ENCODE measurements at regions not wholly inside any gene's neighbourhood (a gene's known extent, or its start where the extent isn't known, plus 50 kb on each side); places are given as distances from the start of the nearest gene placed in this dataset.

- DNase-seq (ENCODE audit: low read depth), result no peak
- H3K4me3 ChIP-seq (ENCODE audit: low read length), result no peak overlapping the region
- TF ChIP-seq CTCF (conservative IDR thresholded peaks at IDR 0.05; ENCODE audit: low read depth, low read length), result no peak
Measured at GRCh38 chr1:185600641-185601040, 133.6 kb upstream of the HMCN1 start.

- H3K4me3 ChIP-seq (ENCODE audit: low read length), result no peak overlapping the region
- no peak for DNase-seq (ENCODE audit: low read depth)
- no peak for TF ChIP-seq CTCF (conservative IDR thresholded peaks at IDR 0.05; ENCODE audit: low read depth, low read length)
Measured at GRCh38 chr1:185598332-185598731, 135.9 kb upstream of the HMCN1 start.

- peak; percentile 80 for TF ChIP-seq CTCF (conservative IDR thresholded peaks at IDR 0.05; ENCODE audit: low read depth, low read length)
- DNase-seq (ENCODE audit: low read depth), result no peak
- no peak overlapping the region for H3K4me3 ChIP-seq (ENCODE audit: low read length)
Measured at GRCh38 chr1:185595835-185596667, 138.1 kb upstream of the HMCN1 start.

- no peak for TF ChIP-seq CTCF (conservative IDR thresholded peaks at IDR 0.05; ENCODE audit: low read depth, low read length)
- DNase-seq (ENCODE audit: low read depth), result no peak
- H3K4me3 ChIP-seq (ENCODE audit: low read length), result no peak overlapping the region
Measured at GRCh38 chr1:185594786-185595410, 139.3 kb upstream of the HMCN1 start.

GRCh38 chr1:185593271-185593670 is 140.9 kb upstream of the HMCN1 start:
- H3K4me3 ChIP-seq (ENCODE audit: low read length), result no peak overlapping the region
- DNase-seq (ENCODE audit: low read depth), result no peak
- TF ChIP-seq CTCF (conservative IDR thresholded peaks at IDR 0.05; ENCODE audit: low read depth, low read length), result no peak

- TF ChIP-seq CTCF (conservative IDR thresholded peaks at IDR 0.05; ENCODE audit: low read depth, low read length), result no peak
- H3K4me3 ChIP-seq (ENCODE audit: low read length), result no peak overlapping the region
- DNase-seq (ENCODE audit: low read depth), result no peak
Measured at GRCh38 chr1:185585770-185586169, 148.4 kb upstream of the HMCN1 start.
